H9 (cell line): ENCODE measurements at regions not wholly inside any gene's neighbourhood (a gene's known extent, or its start where the extent isn't known, plus 50 kb on each side); places are given as distances from the start of the nearest gene placed in this dataset.
"Not testable (repeated sequence)": the region's sequence is repeated elsewhere in the genome, so short reads cannot be mapped to it uniquely, and the experiment has no call there.

Source experiments
- DNase-seq: peaks from one replicate; pipeline ENCODE4 v3.0.0-alpha.2; 2017
- H2AFZ ChIP-seq: one replicate; pipeline ENCODE4 v1.6.1; 2013; ENCODE audit warnings: mild to moderate bottlenecking, low read length, control low read depth, moderate library complexity
- H2AK5ac ChIP-seq: 2 replicates; pipeline ENCODE4 v1.6.1; 2013; ENCODE audit warnings: low read length, control low read depth, mixed read lengths; ENCODE audit not compliant: insufficient read length
- H2BK120ac ChIP-seq: one replicate; pipeline ENCODE4 v1.6.1; 2013; ENCODE audit warnings: low read depth, mild to moderate bottlenecking, low read length, control low read depth, inconsistent platforms; ENCODE audit not compliant: poor library complexity, severe bottlenecking
- H2BK12ac ChIP-seq: 2 replicates; pipeline ENCODE4 v1.6.1; 2013; ENCODE audit warnings: low read length, control low read depth, mixed read lengths, low read depth; ENCODE audit not compliant: insufficient read length
- H2BK15ac ChIP-seq: 2 replicates; pipeline ENCODE4 v1.6.1; 2013; ENCODE audit warnings: low read depth, low read length, control low read depth
- H2BK20ac ChIP-seq: one replicate; pipeline ENCODE4 v1.6.1; 2013; ENCODE audit warnings: low read depth, mild to moderate bottlenecking, low read length, control low read depth, inconsistent platforms; ENCODE audit not compliant: poor library complexity, severe bottlenecking
- H2BK5ac ChIP-seq: 2 replicates; pipeline ENCODE4 v1.6.1; 2013; ENCODE audit warnings: low read length, control low read depth, mixed read lengths; ENCODE audit not compliant: insufficient read length
- H3K14ac ChIP-seq: 2 replicates; pipeline ENCODE4 v1.6.1; 2013; ENCODE audit warnings: low read length, control low read depth; ENCODE audit not compliant: insufficient read depth
- H3K18ac ChIP-seq: 2 replicates; pipeline ENCODE4 v1.6.1; 2013; ENCODE audit warnings: low read depth, mild to moderate bottlenecking, mixed read lengths, low read length, control low read depth; ENCODE audit not compliant: insufficient read length
- H3K23ac ChIP-seq: 2 replicates; pipeline ENCODE4 v1.6.1; 2013; ENCODE audit warnings: low read length, control low read depth, mixed read lengths, low read depth; ENCODE audit not compliant: insufficient read length
- H3K23me2 ChIP-seq: 2 replicates; pipeline ENCODE4 v1.6.1; 2013; ENCODE audit warnings: low read depth, mild to moderate bottlenecking, mixed read lengths, low read length, control low read depth; ENCODE audit not compliant: insufficient read length, poor library complexity, severe bottlenecking
- H3K27ac ChIP-seq: 2 replicates; pipeline ENCODE4 v1.5.1; 2013; ENCODE audit warnings: low read length, control low read depth, mixed read lengths, low read depth; ENCODE audit not compliant: insufficient read length
- H3K27me3 ChIP-seq: 2 replicates; pipeline ENCODE4 v1.6.1; 2013; ENCODE audit warnings: low read length, control low read depth, inconsistent platforms; ENCODE audit not compliant: insufficient read depth
- H3K4ac ChIP-seq: 2 replicates; pipeline ENCODE4 v1.6.1; 2013; ENCODE audit warnings: low read depth, mild to moderate bottlenecking, control low read depth, inconsistent platforms, low read length, moderate library complexity
- H3K4me1 ChIP-seq: 2 replicates; pipeline ENCODE4 v1.6.1; 2013; ENCODE audit warnings: low read length, control low read depth, inconsistent platforms; ENCODE audit not compliant: insufficient read depth
- H3K4me2 ChIP-seq: 2 replicates; pipeline ENCODE4 v1.6.1; 2013; ENCODE audit warnings: low read length, control low read depth, mixed read lengths; ENCODE audit not compliant: insufficient read length, insufficient read depth
- H3K56ac ChIP-seq: 2 replicates; pipeline ENCODE4 v1.6.1; 2013; ENCODE audit warnings: low read depth, mild to moderate bottlenecking, mixed read lengths, low read length, control low read depth; ENCODE audit not compliant: insufficient read length
- H3K79me1 ChIP-seq: 2 replicates; pipeline ENCODE4 v1.6.1; 2013; ENCODE audit warnings: low read depth, mild to moderate bottlenecking, moderate library complexity, low read length, control low read depth, inconsistent platforms; ENCODE audit not compliant: insufficient read depth, poor library complexity, severe bottlenecking
- H3K79me2 ChIP-seq: 2 replicates; pipeline ENCODE4 v1.6.1; 2013; ENCODE audit warnings: low read length, control low read depth, inconsistent platforms; ENCODE audit not compliant: insufficient read depth
- H3K9ac ChIP-seq: 2 replicates; pipeline ENCODE4 v1.6.1; 2013; ENCODE audit warnings: low read length, control low read depth, mixed read lengths; ENCODE audit not compliant: insufficient read length; ENCODE audit errors: extremely low read depth
- H3K9me3 ChIP-seq: one replicate; pipeline ENCODE4 v1.6.1; 2013; ENCODE audit warnings: low read depth, low read length, inconsistent platforms; ENCODE audit not compliant: control insufficient read depth
- H3T11ph ChIP-seq: one replicate; pipeline ENCODE4 v1.6.1; 2013; ENCODE audit warnings: mild to moderate bottlenecking, low read length, control low read depth, inconsistent platforms
- H4K20me1 ChIP-seq: one replicate; pipeline ENCODE4 v1.6.1; 2013; ENCODE audit not compliant: control insufficient read depth, insufficient read length, insufficient read depth
- H4K5ac ChIP-seq: 2 replicates; pipeline ENCODE4 v1.6.1; 2013; ENCODE audit warnings: low read depth, mild to moderate bottlenecking, mixed read lengths, low read length, control low read depth; ENCODE audit not compliant: insufficient read length
- H4K8ac ChIP-seq: replicated peaks from 2 replicates; pipeline ENCODE4 v1.6.1; 2013; ENCODE audit warnings: low read length, control low read depth, mixed read lengths, low read depth; ENCODE audit not compliant: insufficient read length
- H4K91ac ChIP-seq: 2 replicates; pipeline ENCODE4 v1.6.1; 2013; ENCODE audit warnings: low read depth, mild to moderate bottlenecking, moderate library complexity, mixed read lengths, low read length, control low read depth; ENCODE audit not compliant: insufficient read length
- H3K27ac Mint-ChIP-seq, 3 experiments: 2 replicates in 2 of 3; 3 replicates in 1 of 3; pipeline ENCODE4 v1.8.0; 2020 to 2021; ENCODE audit warnings: mixed read lengths in 3 of 3, mild to moderate bottlenecking in 1 of 3, moderate library complexity in 1 of 3
- H3K27me3 Mint-ChIP-seq: 2 replicates; pipeline ENCODE4 v1.8.0; 2021; ENCODE audit warnings: low read depth, mild to moderate bottlenecking, moderate library complexity, mixed read lengths
- H3K36me3 Mint-ChIP-seq, 3 experiments: 2 replicates in 2 of 3; 3 replicates in 1 of 3; pipeline ENCODE4 v1.8.0; 2020 to 2021; ENCODE audit warnings: low read depth in 3 of 3, mixed read lengths in 3 of 3; ENCODE audit not compliant: insufficient read depth in 1 of 3
- H3K4me1 Mint-ChIP-seq, 2 experiments: 2 replicates each; pipeline ENCODE4 v1.8.0; 2020; ENCODE audit warnings: mixed read lengths in 2 of 2
- H3K4me3 Mint-ChIP-seq, 2 experiments: 2 replicates in 1 of 2; 3 replicates in 1 of 2; pipeline ENCODE4 v1.8.0; 2020 to 2021; ENCODE audit warnings: mild to moderate bottlenecking in 2 of 2, mixed read lengths in 2 of 2, moderate library complexity in 1 of 2
- H3K9me3 Mint-ChIP-seq, 2 experiments: 2 replicates in 1 of 2; 3 replicates in 1 of 2; pipeline ENCODE4 v1.8.0; 2020; ENCODE audit warnings: mild to moderate bottlenecking in 2 of 2, mixed read lengths in 2 of 2, moderate library complexity in 1 of 2
- WGBS: extraction: QIAGEN DNeasy Blood & Tissue Kit; methylation state at CpG from one replicate; pipeline ENCODE4 v1.1.7; 2013; ENCODE audit warnings: missing lambda C conversion rate, low lambda C conversion rate, mixed read lengths; ENCODE audit not compliant: insufficient read length; ENCODE audit errors: extremely low coverage; 5-methylcytosine and 5-hydroxymethylcytosine counted together
- TF ChIP-seq, protein P1 (sequence below): fragments of 200-600 bp; sonication (generic); conservative IDR thresholded peaks from 3 replicates; pipeline ENCODE4 v1.8.0; 2021; ENCODE audit warnings: antibody characterized with exemption, mild to moderate bottlenecking

DNA sequence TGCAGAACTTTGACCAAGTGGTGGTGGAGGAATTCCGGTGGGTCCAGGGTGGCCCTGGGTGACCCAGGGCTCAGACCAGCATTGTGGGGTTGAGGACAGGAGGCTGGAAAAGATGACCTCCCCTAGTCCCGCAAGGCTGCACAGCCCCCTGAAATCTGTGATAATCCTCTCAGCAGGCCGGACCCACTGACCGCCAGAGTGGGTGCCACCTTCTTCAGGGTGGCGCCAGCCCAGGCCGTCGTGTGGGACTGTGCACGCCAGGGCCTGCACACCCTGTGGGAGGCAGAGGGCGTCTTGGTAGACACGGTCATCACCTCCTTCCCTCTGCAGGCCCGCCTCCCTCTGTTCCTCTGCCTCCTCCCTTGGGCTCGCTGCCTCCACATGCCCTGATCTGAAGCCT is 137.7 kb downstream of the TBC1D2B start:
- Histone ChIP-seq H2BK20ac (no peak overlapping the region), H4K5ac (no peak overlapping the region), H3K27ac (no peak overlapping the region), H3K4me1 (no peaks in the 10 kb centered on the region; the same call in 1 of the 2 replicates), H4K91ac (no peak overlapping the region), H3K4ac (no peak overlapping the region), H2AFZ (no peak overlapping the region), H3K79me2 (no peaks in the 10 kb centered on the region), H3K79me1 (no peaks in the 10 kb centered on the region), H2BK120ac (no peak overlapping the region), H4K20me1 (no peaks in the 10 kb centered on the region), H3T11ph (no peak overlapping the region), H3K14ac (no peak overlapping the region), H3K27me3 (no peaks in the 10 kb centered on the region), H3K4me2 (no peak overlapping the region), H3K9me3 (no peaks in the 10 kb centered on the region), H3K18ac (no peak overlapping the region), H3K23me2 (peaks cover 5% of the 10 kb centered on the region), H3K9ac (no peak overlapping the region), H4K8ac (no peak overlapping the region), H3K23ac (no peak overlapping the region), H2BK12ac (no peak overlapping the region), H3K56ac (no peak overlapping the region), H2BK5ac (no peak overlapping the region), H2BK15ac (no peak overlapping the region), H2AK5ac (no peak overlapping the region)
- WGBS, result no CpG with 5 or more reads among the region's 12 CpGs
- Mint-ChIP-seq H3K27me3 (peaks cover 8% of the 10 kb centered on the region), H3K27ac (no peak overlapping the region), H3K4me3 (no peak overlapping the region), H3K36me3 (no peaks in the 10 kb centered on the region; a peak in 1 of 7 replicates), H3K4me1 (peaks cover 14 to 16% of the 10 kb centered on the region in 2 experiments), H3K9me3 (no peaks in the 10 kb centered on the region; a peak in 2 of 5 replicates)
- TF ChIP-seq, protein P1, sequence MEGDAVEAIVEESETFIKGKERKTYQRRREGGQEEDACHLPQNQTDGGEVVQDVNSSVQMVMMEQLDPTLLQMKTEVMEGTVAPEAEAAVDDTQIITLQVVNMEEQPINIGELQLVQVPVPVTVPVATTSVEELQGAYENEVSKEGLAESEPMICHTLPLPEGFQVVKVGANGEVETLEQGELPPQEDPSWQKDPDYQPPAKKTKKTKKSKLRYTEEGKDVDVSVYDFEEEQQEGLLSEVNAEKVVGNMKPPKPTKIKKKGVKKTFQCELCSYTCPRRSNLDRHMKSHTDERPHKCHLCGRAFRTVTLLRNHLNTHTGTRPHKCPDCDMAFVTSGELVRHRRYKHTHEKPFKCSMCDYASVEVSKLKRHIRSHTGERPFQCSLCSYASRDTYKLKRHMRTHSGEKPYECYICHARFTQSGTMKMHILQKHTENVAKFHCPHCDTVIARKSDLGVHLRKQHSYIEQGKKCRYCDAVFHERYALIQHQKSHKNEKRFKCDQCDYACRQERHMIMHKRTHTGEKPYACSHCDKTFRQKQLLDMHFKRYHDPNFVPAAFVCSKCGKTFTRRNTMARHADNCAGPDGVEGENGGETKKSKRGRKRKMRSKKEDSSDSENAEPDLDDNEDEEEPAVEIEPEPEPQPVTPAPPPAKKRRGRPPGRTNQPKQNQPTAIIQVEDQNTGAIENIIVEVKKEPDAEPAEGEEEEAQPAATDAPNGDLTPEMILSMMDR, result no peak
- DNase-seq, result no peak

GRCh38 chr15:77939026-77939425 is 138.5 kb downstream of the TBC1D2B start:
- H2BK20ac ChIP-seq, H3K9me3 Mint-ChIP-seq, H3K9ac ChIP-seq, H3K4ac ChIP-seq, H4K8ac ChIP-seq, H3T11ph ChIP-seq, H2BK120ac ChIP-seq, H2BK15ac ChIP-seq, H3K27me3 ChIP-seq, H2AK5ac ChIP-seq, H2AFZ ChIP-seq, H3K27me3 Mint-ChIP-seq, H3K79me1 ChIP-seq, H4K5ac ChIP-seq, H2BK5ac ChIP-seq, DNase-seq, H4K91ac ChIP-seq, H3K4me3 Mint-ChIP-seq, H4K20me1 ChIP-seq, H3K4me2 ChIP-seq, H3K56ac ChIP-seq, H3K79me2 ChIP-seq, H3K9me3 ChIP-seq, H3K27ac ChIP-seq, H3K14ac ChIP-seq, H3K23me2 ChIP-seq, H3K23ac ChIP-seq, H3K4me1 ChIP-seq, H3K36me3 Mint-ChIP-seq, H3K18ac ChIP-seq, H2BK12ac ChIP-seq: not testable (repeated sequence)
- Mint-ChIP-seq H3K27ac (peak overlapping the region in 1 of 3 experiments; percentile 35; a peak in 1 of 7 replicates), H3K4me1 (peaks cover 10 to 13% of the 10 kb centered on the region in 2 experiments)
- no CpG with 5 or more reads among the region's 4 CpGs for WGBS
